SKM-1 (cell line): ENCODE measurements at regions not wholly inside any gene's neighbourhood (a gene's known extent, or its start where the extent isn't known, plus 50 kb on each side); places are given as distances from the start of the nearest gene placed in this dataset.
"Not testable (repeated sequence)": the region's sequence is repeated elsewhere in the genome, so short reads cannot be mapped to it uniquely, and the experiment has no call there.

ENCODE experiments used
- DNase-seq: peaks from one replicate; lab custom pipeline; 2025; ENCODE audit not compliant: unreplicated experiment; lab: John Stamatoyannopoulos, UW

DNA sequence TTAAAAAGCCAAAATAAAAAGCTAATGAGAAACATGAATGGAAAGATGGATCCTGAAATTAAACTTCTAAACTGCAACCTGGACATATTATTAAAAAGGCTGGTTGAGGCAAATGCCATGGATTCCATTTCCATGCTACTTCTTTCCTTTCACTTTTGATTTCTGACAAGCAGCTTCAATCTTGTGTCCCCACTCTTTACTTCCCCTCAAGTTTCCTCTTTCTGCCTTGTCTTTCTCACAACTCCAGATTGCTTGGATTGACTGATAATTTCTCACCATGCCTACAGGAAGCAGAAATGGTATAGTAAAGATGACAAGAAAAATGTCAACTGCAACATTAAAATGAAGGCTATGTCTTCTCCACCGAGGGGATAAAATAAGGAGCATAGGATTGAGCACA is 1136.7 kb downstream of the TUSC7 start:
- DNase-seq: no peak

DNA sequence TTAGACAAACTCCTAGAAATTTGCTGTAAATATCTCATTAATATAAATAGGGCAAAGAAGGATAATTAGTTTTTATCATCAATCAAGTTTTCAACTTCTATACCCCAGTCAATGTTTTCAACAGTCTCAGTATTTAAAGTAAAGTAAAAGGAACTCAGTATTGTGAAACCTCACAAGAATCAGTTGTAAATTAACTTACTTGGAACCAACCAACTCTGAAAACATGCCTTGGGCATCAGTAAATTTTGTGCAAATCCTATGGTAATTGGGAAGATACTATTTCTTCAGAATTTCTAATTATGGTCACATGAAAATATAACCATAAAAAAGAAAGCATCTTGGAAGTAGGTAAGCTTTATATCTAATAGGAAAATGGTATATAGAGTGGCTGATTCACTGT is 1139.0 kb downstream of the TUSC7 start:
- DNase-seq: no peak

DNA sequence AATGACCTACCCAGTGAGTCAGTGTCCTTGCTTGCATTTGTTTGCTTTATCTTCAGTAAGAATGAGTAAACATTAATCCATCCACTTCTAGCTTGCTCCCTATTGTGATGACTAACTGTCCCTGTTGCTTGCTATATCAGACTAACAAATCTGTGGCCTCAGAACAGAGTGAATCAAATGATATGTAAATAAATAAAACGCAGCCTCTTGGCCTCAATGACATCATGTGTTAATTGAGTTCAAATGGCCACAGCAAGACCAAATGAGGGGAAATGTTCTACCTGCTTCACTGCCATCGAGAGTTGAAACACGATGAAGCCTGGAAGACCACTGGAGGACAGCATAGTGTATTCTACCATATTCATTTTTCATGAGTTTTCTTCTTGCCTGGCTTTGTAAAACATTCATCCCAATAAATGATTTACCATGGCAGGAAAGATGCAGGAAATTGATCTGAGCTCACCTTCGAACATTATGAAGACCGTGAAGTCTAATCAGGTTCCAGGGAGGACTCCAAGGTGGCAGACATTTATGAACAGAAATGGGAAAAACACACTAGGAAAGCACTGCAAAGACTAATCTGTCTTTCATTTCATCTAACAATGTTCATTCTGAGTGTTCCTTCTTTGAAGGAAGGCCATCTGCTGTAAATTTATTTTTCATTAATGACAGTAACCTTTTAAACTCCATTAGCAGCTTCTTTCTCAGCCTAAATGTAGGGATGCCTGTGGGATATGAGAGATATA is 1144.5 kb downstream of the TUSC7 start:
- DNase-seq: no peak

DNA sequence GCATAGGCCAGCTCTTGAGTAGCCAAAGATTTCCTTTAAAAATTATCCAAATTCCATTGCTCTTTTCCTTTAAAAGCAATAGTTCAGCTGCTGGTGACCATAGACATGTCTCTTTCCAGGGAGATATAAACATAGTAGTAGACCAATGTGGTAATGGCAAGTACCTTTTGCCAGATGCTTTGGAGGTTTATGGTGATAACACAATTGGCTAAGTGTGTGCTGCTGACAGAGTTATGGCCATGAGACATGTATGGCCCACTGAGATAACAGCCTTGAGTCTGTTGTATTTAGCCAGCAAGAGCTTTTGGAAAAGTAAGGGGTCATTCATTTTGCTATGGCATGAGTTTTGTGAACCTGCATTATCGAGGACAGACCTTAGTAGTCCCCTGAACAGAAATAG is 1146.8 kb downstream of the TUSC7 start:
- DNase-seq: no peak

DNA sequence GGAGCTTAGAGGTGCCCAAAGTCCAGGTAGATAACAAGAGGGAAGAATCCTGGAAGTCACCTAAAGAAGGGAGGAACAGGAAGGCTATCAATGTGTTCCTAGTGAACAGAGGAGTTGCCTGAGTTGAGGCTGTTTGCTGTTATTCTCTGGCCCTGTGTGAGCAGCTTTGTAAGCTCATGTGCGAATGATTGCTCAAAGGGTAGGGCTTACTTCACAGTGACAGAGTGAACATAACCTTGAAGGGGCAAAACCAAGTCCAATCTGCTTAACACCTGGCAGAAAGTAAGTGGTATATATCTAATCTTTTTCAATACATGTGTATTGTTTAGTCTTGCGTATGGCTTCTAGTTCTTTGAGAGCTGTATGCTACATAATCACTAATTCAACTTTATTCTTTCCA is 1153.6 kb downstream of the TUSC7 start:
- DNase-seq: no peak

DNA sequence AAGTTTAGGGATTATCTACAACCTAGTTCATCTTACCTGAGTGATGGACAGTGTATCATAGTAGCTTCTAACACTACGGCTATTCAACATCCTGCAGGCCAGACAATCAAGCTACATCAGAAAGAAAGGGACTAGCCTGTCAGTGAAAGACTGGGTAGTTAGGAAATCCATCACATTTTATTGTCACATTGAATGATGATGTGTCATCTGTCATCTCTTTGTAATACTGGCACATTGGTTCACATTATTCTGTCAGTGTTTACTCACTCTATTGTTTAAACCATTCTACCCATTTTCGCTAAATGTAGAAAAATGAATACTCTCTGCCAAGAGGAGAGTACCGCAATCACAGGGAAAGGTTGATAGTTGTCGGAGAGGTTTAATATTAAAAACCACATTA is 1155.8 kb downstream of the TUSC7 start:
- no peak for DNase-seq

DNA sequence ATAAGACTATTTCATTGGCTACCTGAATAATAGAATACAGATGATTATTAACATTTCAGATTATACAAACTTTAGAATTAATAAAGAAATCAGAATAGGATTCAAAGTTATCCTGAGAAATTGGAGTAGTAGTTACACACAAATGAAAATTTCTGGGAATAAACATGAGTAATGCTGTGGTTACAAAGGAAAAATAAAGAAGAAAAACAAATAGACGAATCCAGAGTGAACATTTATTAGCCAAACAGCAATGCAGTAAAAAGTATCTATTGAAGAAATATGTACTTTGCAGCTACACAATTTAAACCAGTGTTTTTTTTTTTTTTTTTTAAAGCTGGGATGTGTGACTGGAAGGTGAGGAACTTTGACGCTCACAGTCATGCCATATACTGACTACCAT is 1159.2 kb downstream of the TUSC7 start:
- DNase-seq: no peak

DNA sequence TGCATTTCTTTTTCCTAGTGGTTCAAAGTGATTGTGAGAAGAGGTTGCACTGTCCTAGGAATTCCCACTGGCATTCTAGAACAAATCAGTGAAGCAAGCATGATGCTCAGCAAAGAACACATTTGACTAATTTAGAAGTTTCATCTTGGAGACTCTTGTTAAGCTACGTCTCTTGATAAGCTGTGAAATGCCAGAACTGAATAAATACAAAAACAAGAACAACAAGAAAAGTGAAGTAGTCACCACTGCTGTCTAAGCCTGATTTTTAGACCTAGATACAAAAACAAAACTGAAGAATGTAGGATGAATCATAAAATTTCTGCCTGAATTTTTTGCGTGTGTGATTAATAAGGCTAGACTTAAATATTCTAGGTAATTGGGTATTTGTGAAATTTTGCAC is 1162.4 kb downstream of the TUSC7 start:
- DNase-seq: no peak

DNA sequence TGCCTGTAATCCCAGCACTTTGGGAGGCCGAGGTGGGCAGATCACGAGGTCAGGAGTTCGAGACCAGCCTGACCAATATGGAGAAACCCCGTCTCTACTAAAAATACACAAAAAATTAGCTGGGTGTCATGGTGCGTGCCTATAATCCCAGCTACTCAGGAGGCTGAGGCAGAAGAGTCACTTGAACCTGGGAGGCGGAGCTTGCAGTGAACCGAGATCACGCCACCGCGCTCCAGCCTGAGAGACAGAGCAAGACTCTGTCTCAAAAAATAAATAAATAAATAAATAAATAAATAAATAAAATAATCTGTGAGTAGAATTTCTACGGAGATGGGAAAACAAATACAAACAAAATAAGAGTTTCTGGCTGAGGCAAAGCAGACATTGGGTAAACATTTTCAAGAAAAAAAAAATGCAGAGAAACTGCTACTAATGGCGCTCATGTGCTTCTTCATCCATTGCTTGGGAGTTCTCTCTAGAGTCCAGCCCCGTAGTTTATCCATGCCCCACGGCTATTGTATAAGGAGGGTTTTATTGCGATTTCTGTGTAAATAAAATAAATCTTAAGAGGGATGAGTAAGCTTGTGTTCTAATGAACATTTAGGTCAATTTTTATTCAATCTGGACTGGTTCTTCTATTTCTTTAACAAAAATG is 1161.9 kb downstream of the IGSF11 start:
- not testable (repeated sequence) for DNase-seq

DNA sequence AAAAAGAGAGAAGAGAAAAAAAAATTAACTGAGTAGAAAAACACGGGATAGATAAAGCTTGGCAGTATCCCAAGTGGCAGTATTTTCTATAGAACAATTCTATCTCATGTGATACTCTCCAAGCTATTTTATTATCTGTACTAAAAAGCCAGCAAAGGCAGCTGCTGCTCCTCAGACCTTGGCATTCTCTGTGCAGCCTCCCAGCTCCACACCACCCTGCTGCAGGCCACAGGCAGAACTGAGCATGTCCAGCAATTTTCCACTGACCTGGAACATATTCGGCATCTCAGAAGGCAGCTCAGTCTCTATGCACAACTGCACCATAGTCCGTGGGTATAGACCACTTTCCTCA is 1161.4 kb downstream of the IGSF11 start:
- DNase-seq: no peak

DNA sequence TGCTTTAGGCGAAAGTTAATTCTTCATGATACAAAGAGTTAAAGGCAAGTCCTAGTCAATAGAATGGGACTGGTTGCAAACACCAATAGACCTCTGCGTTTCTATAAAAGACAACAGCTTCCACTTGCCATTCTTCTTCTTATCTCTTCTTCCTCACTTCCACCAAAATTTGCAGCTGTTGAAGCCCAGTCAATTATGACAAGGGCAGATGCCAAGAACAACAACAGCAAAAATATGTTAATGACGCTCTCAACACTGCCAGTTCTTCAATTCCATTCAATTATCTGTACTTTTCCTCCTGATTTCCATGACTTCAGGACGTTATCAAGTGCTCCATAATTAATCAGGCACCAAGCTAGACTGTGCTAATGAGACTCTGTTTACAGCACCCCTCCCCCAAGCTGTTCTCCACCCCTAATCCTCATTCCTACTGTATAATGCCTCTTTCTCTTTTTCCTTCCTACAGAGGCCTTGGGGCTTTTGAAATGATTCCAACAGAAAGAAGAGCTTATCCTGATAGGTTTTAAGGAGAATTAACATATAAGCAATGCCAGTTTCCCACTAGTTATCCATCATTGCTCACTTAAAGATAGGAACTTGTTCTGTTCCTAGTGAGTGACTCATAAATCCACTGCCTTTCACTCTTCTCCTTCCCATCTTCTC is 1160.5 kb downstream of the IGSF11 start:
- DNase-seq: no peak

DNA sequence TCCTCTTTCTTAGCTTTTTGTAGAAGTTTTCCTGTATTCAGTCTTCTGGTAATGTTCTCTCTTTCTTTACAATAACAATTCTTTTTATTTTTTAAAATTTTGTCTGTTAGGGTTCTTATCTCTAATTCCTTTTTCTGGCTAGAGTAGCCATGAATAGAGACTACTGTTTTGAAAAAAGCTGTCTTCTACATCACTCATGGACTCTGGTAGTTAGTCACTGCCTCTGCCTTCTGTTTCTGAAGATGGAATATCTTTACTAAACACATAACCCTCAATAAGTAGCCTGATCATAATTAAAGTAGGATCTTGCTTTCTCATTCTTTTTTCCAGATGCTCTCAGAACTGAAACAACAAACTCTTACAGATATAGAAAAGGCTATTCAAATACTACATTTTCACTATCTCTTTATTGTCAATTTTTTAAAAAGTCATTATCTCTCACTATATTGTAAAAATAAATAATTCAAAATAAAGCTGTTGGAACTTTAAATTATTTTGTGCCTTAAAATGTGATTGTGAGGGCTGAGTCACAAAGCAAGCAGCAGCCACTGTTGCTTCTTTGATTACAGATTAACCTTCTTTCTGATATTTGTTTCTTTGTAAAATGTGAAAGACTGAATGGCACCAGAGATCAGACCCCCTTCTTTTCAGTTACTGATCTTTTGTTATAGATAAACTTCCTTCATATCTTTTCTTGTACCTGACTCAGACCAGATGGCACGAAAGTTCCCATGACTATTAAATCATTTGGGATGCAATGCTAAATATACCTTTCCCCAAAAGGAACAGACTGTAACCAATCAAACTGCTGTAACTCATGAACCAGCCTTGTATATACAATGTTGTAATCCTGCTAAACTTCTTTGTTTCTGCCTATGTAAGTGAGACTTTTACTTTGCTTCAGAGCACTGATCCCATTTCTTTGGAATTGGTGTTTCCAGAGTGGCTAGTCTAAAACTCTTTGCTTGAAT is 1159.5 kb downstream of the IGSF11 start:
- DNase-seq: no peak

DNA sequence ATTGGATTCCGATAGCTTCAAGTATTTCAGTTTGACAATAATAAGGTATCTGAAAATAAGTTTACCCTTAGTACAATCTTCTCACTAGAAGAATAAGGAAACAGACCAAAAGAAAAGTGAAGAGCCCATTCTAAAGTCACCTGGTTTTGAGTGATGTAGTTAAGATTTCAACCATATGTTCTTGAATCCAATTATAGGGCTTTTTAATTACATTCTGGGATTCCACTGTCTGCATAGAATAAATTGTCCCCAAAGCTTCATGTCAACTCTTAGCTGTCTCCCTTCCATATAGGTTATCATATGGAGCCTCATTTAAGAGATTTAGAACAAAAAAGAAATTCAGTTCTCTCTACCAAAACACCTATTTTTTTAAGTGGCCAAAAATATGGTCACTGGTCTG is 1158.8 kb downstream of the IGSF11 start:
- DNase-seq: no peak

DNA sequence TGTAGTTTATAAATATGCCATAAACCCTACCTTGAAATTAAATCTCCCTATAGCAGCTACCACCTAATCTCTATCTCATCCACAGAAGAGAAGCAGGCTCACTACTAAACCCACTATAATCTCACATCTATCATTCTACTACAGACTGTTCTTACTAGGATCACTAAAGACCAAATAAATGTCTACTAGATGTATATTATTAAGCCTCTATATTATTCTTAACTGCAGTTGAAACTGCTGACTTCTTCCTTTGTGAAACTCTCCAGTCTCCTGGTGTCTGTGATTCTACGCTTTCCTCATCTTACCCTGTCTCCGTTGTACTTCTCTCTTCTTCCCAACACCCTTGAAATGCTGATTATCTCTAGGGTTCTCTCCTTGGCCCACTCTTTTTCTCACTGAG is 1154.0 kb downstream of the IGSF11 start:
- DNase-seq: no peak

DNA sequence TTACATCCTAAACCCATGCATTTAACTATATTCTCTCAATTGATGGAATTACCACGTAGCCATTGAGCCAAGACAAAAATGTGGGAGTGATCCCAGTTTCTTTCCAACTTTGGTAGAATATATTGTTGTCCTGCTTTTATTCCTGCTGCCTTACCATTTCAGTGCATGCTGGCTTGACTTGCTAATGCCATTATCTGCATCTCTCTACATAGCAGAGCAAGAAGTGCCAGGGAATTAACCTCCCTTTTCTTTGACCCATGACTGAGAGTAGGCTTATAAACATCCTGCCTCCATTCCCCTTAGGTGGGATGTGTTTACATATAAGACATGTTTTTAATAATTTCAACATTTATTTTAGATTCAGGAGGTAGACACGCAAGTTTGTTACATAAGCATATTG is 1153.4 kb downstream of the IGSF11 start:
- no peak for DNase-seq

DNA sequence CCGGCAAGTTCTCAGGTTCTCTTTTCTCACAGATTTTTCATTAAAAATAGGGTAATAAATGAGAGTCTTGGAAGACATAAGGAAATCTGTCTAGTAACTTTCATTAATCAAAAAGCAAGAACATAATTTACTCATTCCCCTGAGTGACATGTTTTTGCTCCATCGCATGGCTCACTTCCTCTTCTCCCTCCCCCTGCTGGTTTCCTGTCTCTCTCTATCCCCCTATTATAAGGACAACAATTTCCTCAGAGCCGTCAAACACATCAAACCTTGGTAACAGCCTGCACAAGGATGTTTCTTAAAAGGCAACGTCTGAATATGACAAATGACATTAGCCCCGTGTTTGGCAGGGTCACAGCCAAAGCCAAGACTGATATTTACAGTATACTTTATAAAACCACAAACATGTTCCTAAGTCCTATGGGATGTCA is 1149.6 kb downstream of the IGSF11 start:
- no peak for DNase-seq

DNA sequence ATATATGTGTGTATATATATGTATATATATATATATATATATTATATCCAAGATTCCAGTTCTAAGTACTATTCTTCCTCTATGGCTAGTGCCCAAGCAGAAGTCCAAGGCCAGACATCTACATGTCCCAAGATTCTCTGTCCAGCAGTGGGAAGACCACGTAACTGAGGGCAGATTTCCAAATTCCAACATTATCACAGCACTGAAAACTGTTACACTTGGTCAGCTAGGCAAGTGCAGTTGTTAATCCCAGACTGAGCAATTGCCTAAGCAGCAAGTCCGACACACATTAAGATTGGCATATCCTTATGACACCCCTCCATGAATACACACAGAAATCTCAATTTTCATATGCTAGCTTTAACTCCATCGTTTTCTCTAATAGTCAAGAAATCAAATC is 1148.5 kb downstream of the IGSF11 start:
- no peak for DNase-seq

DNA sequence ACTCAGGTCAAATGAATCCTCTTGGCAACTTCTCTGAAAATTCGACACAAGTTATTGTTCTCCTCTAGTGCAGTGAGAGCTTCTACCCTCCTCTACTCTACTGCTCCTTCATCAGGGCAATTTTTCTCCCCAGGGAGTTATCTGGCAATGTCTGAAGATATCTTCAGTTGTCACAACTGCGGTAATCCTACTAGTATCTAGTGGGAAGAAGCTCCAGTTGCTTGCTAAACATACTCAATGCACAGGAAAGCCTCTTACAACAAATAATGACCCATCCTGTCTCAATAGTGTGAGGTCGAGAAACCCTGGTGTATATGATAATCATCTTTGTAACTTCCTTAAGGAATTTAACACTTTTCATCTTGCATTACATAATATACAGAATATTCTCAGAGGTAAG is 1147.6 kb downstream of the IGSF11 start:
- DNase-seq: no peak

DNA sequence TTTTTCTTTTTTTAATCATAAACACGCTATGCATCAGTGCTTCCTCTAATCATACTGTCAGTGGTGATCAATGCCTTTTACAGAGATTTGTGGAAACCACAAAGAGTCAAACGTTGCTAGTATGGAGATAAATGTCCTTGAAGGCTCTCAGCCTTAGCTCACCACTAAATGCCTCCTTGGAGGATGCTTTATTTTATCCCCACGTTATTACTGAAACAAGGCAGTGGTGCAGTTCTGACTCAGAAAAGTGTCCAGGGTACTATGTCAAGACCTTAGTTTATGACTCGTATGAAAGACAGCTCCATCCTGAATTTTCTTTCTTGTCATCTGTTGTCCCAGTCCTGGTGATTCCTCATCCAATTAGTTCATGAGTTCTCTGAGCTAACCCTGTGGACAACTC is 1146.7 kb downstream of the IGSF11 start:
- no peak for DNase-seq

DNA sequence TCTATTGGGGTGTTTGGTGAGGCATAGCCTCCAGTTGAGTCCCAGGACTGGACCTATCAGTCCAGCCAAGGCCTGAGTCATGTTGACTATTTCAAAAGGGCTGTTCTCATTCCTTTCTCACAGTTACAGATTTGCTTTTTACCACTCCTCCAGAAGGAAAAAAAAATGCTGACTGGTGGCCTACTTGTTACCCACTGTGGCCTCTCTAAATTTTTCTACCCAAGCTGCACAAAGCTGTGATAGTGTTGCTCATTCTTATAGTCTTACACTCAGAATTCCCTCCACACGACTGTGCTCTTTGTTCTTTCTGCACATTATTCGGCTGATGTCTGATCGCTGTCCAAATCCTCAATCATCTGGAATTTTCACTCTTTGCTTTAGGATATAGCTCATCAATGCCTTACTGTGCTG is 1142.2 kb downstream of the IGSF11 start:
- no peak for DNase-seq

DNA sequence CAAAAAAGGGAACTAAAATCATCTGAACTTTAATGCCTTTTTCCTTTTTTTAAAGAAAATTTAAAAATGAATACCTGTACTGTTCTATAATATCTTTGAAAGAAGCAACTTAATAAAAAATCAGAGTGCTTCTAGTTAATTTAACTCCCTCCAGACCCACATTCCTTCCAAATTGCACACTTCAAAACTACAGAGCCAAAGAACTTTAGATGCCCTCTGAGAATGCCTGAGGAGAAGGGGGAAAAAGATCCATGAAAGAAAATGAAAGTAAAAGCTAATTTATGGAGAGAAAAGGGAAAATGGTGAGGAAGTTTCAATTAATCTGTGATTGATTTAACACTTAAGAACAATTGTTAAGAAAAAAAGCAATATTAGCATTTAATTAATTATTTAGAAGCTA is 1141.6 kb downstream of the IGSF11 start:
- no peak for DNase-seq
